Calu3 (cell line): ENCODE measurements at regions not wholly inside any gene's neighbourhood (a gene's known extent, or its start where the extent isn't known, plus 50 kb on each side); places are given as distances from the start of the nearest gene placed in this dataset.

ENCODE experiments used
- BruUV-seq: library from RNA; stranded (reverse); fragments of 400-500 nt; replicated peaks from 2 replicates; lab custom pipeline; 2021; lab: Mats Ljungman, UMichigan
- CTCF ChIA-PET: fragments of 300-600 bp; sonication (Branson Sonifier 250); formaldehyde crosslinking; loops from one replicate; lab custom pipeline; 2022; ENCODE audit warnings: antibody characterized with exemption; lab: Charles Lee
- DNase-seq: peaks from one replicate; pipeline ENCODE4 v3.0.0; 2022
- H3K27ac Mint-ChIP-seq: one replicate; pipeline ENCODE4 v1.8.0; 2022; ENCODE audit warnings: mixed read lengths; ENCODE audit not compliant: unreplicated experiment
- H3K27me3 Mint-ChIP-seq: one replicate; pipeline ENCODE4 v1.8.0; 2022; ENCODE audit warnings: mixed read lengths; ENCODE audit not compliant: unreplicated experiment
- H3K36me3 Mint-ChIP-seq: one replicate; pipeline ENCODE4 v1.8.0; 2022; ENCODE audit warnings: mild to moderate bottlenecking, moderate library complexity, mixed read lengths; ENCODE audit not compliant: insufficient read depth, unreplicated experiment
- H3K4me1 Mint-ChIP-seq: one replicate; pipeline ENCODE4 v1.8.0; 2022; ENCODE audit warnings: mild to moderate bottlenecking, low read depth, mixed read lengths; ENCODE audit not compliant: unreplicated experiment
- H3K4me3 Mint-ChIP-seq: one replicate; pipeline ENCODE4 v1.8.0; 2022; ENCODE audit warnings: mild to moderate bottlenecking, low read depth, moderate library complexity, mixed read lengths; ENCODE audit not compliant: unreplicated experiment
- H3K9me3 Mint-ChIP-seq: one replicate; pipeline ENCODE4 v1.8.0; 2022; ENCODE audit warnings: low read depth, mixed read lengths; ENCODE audit not compliant: unreplicated experiment
- CTCF ChIP-seq: fragments of 200-600 bp; IDR thresholded peaks from one replicate; pipeline ENCODE4 v1.8.0; 2022; ENCODE audit warnings: antibody characterized with exemption; ENCODE audit not compliant: unreplicated experiment
- intact Hi-C: fragments of 100-400 bp; cut with micrococcal nuclease; formaldehyde crosslinking; loops from one replicate; pipeline ENCODE4 v1.10.0; 2022; ENCODE audit not compliant: unreplicated experiment

DNA sequence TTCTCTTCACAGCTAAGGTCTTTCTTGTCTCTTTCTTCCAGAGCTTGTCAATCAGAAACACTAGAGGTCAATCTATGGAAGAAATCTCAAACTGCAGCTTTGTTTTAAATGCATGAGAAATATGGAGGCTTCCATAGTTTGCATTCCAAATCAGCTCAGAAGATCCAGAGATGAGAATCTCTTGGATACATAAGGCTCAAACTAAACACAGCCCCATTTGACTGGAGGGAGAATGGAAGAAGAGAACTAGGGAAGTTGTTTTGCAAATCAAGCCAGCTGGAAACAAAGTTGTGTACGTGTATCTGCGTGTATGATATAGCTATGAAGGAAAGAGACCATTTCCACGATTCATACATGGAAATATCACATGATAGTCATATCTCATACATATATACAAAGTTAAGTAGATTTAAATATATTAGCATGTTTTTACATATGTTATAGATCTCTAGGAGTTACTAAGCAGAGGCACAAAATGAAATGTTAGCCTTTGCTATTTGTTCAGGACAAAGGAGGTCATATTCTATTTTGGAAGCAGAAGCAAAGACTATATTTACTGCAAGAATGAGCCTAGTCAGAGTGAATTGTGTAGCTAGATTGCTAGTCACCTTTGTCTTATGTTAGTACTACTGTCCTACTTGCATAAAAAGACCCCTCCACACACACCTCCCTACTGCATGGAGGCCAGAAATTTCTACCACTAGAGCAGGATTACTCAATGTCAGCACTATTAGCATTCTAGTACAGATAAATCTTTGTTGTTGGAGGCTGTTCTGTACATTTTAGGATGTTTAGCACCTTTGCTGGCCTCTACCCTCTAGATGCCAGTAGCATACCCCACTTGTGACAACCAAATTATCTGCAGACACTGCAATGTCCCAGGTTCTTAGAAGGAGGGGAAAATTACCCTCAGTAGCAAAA lies 303.5 kb upstream of the CHAC2 start:
- CTCF ChIA-PET = no interaction called here
- no peak overlapping the region for H3K27ac Mint-ChIP-seq
- intact Hi-C loops = no loop called here
- TF ChIP-seq CTCF = no peak
- no peak for DNase-seq
- no peaks in the 10 kb centered on the region for H3K36me3 Mint-ChIP-seq
- H3K9me3 Mint-ChIP-seq = no peaks in the 10 kb centered on the region
- H3K4me1 Mint-ChIP-seq = no peaks in the 10 kb centered on the region
- no peak overlapping the region for H3K4me3 Mint-ChIP-seq
- H3K27me3 Mint-ChIP-seq = no peaks in the 10 kb centered on the region
- no TSS peak for BruUV-seq

- H3K36me3 Mint-ChIP-seq = no peaks in the 10 kb centered on the region
These were observed 306.7 kb upstream of the CHAC2 start for GRCh38 chr2:53460937-53461336.

GRCh38 chr2:53460347-53460746 lies 307.3 kb upstream of the CHAC2 start:
- H3K4me1 Mint-ChIP-seq = no peaks in the 10 kb centered on the region
- no peaks in the 10 kb centered on the region for H3K36me3 Mint-ChIP-seq
- intact Hi-C loops = loop anchor here (1.0 kb wide), 1 partner anchor 280 kb away; no protein-coding TSS in a partner anchor
- CTCF ChIA-PET = no interaction called here
- no TSS peak for BruUV-seq
- H3K27ac Mint-ChIP-seq = no peak overlapping the region
- H3K4me3 Mint-ChIP-seq = no peak overlapping the region
- TF ChIP-seq CTCF = no peak
- peaks cover 2% of the 10 kb centered on the region for H3K9me3 Mint-ChIP-seq
- H3K27me3 Mint-ChIP-seq = no peaks in the 10 kb centered on the region
- DNase-seq = peak; percentile 70

More at GRCh38 chr2:53460937-53461336, 306.7 kb upstream of the CHAC2 start:
- TF ChIP-seq CTCF = no peak
- intact Hi-C loops = loop anchor here (1.0 kb wide), 1 partner anchor 279 kb away; no protein-coding TSS in a partner anchor
- DNase-seq = no peak
- BruUV-seq = no TSS peak
- no peaks in the 10 kb centered on the region for H3K4me1 Mint-ChIP-seq
- peaks cover 2% of the 10 kb centered on the region for H3K9me3 Mint-ChIP-seq
- no peak overlapping the region for H3K27ac Mint-ChIP-seq
- no peaks in the 10 kb centered on the region for H3K27me3 Mint-ChIP-seq
- CTCF ChIA-PET = interaction anchor here (0.8 kb wide), 1 partner anchor 12 kb away, joined by 3 read pairs; no protein-coding TSS in a partner anchor
- H3K4me3 Mint-ChIP-seq = no peak overlapping the region

DNA sequence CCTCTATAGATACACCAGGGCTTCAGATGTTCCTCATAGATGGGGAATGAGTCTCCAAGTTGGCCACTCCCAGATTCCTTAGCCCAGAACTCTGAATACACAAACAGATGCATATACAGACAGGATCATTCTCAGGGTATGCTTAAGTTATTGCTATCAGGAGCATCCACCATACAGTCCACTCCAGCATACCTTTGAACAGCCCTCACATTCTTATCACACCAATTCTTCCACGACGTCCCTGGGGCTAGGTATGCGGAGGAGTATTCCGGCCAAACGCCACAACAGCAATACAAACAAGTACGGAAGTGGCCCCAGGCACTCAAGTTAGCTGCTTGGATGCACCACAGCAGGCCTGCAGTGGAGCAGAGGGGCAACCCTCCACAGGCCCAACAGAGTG lies 312.5 kb upstream of the CHAC2 start:
- DNase-seq = no peak
- intact Hi-C loops = no loop called here
- Mint-ChIP-seq H3K4me1 (no peaks in the 10 kb centered on the region), H3K9me3 (peaks cover 5% of the 10 kb centered on the region), H3K27ac (no peak overlapping the region), H3K4me3 (no peak overlapping the region), H3K36me3 (no peaks in the 10 kb centered on the region), H3K27me3 (no peaks in the 10 kb centered on the region)
- TF ChIP-seq CTCF = no peak
- CTCF ChIA-PET = no interaction called here
- BruUV-seq = no TSS peak
